DND-41 (cell line): ENCODE measurements at regions not wholly inside any gene's neighbourhood (a gene's known extent, or its start where the extent isn't known, plus 50 kb on each side); places are given as distances from the start of the nearest gene placed in this dataset.

Experiments
- EZH2 ChIP-seq: IDR thresholded peaks from 3 replicates; pipeline ENCODE4 v1.6.1; 2012; ENCODE audit warnings: borderline replicate concordance, low read depth, mild to moderate bottlenecking, moderate library complexity, low read length, inconsistent platforms; ENCODE audit not compliant: severe bottlenecking
- TF ChIP-seq, protein P1 (sequence below): IDR thresholded peaks from 2 replicates; pipeline ENCODE4 v1.5.1; 2012; ENCODE audit warnings: borderline replicate concordance, low read length, moderate library complexity, mild to moderate bottlenecking; ENCODE audit not compliant: poor library complexity, severe bottlenecking; ENCODE audit errors: extremely low read depth

- TF ChIP-seq, protein P1, sequence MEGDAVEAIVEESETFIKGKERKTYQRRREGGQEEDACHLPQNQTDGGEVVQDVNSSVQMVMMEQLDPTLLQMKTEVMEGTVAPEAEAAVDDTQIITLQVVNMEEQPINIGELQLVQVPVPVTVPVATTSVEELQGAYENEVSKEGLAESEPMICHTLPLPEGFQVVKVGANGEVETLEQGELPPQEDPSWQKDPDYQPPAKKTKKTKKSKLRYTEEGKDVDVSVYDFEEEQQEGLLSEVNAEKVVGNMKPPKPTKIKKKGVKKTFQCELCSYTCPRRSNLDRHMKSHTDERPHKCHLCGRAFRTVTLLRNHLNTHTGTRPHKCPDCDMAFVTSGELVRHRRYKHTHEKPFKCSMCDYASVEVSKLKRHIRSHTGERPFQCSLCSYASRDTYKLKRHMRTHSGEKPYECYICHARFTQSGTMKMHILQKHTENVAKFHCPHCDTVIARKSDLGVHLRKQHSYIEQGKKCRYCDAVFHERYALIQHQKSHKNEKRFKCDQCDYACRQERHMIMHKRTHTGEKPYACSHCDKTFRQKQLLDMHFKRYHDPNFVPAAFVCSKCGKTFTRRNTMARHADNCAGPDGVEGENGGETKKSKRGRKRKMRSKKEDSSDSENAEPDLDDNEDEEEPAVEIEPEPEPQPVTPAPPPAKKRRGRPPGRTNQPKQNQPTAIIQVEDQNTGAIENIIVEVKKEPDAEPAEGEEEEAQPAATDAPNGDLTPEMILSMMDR: no peak
- no peak for TF ChIP-seq EZH2
Measured at GRCh38 chr19:28285078-28285477, 927.9 kb downstream of the UQCRFS1 start.
